IMR-90 (cell line): ENCODE measurements at regions not wholly inside any gene's neighbourhood (a gene's known extent, or its start where the extent isn't known, plus 50 kb on each side); places are given as distances from the start of the nearest gene placed in this dataset.

Experiments
- ATAC-seq: fragments of 200-7000 bp; cut with Tn5 transposase; 2 replicates; pipeline ENCODE4 v1.9.1; 2020; ENCODE audit warnings: low read depth, mild to moderate bottlenecking, moderate library complexity
- BruUV-seq: library from RNA; stranded (reverse); fragments of 400-500 nt; replicated peaks from 2 replicates; lab custom pipeline; 2021; lab: Mats Ljungman, UMichigan
- CTCF ChIA-PET: fragments of 300-600 bp; formaldehyde crosslinking; extraction: SDS; loops from one replicate; lab custom pipeline; 2021; ENCODE audit warnings: antibody characterized with exemption; lab: Yijun Ruan, JAX
- POLR2A ChIA-PET: fragments of 300-600 bp; sonication (Branson Sonifier 250); formaldehyde crosslinking; loops from one replicate; lab custom pipeline; 2022; ENCODE audit warnings: antibody characterized with exemption; ENCODE audit not compliant: unreplicated experiment; lab: Charles Lee
- DNase-seq: peaks from one replicate; pipeline ENCODE4 v3.0.0; 2013
- H2AFZ ChIP-seq: replicated peaks from 2 replicates; pipeline ENCODE3; 2013; ENCODE audit warnings: low read length, mild to moderate bottlenecking; ENCODE audit not compliant: poor library complexity
- H2AK5ac ChIP-seq: 2 replicates; pipeline ENCODE4 v1.6.1; 2013; ENCODE audit warnings: low read depth, low read length, inconsistent platforms
- H2AK9ac ChIP-seq: replicated peaks from 2 replicates; pipeline ENCODE3; 2013; ENCODE audit warnings: mild to moderate bottlenecking, low read depth, low read length, moderate library complexity; ENCODE audit not compliant: poor library complexity
- H2BK120ac ChIP-seq: 2 replicates; pipeline ENCODE4 v1.6.1; 2013; ENCODE audit warnings: low read depth, low read length, inconsistent platforms
- H2BK15ac ChIP-seq: 3 replicates; pipeline ENCODE4 v1.6.1; 2013; ENCODE audit warnings: low read depth, low read length, inconsistent platforms
- H2BK20ac ChIP-seq: 2 replicates; pipeline ENCODE4 v1.6.1; 2013; ENCODE audit warnings: low read depth, mild to moderate bottlenecking, inconsistent platforms, low read length, moderate library complexity
- H2BK5ac ChIP-seq: 2 replicates; pipeline ENCODE4 v1.6.1; 2013; ENCODE audit warnings: mild to moderate bottlenecking, low read depth, low read length, inconsistent platforms; ENCODE audit not compliant: poor library complexity, severe bottlenecking
- H3K14ac ChIP-seq: replicated peaks from 2 replicates; pipeline ENCODE4 v1.6.1; 2013; ENCODE audit warnings: low read depth, low read length, inconsistent platforms
- H3K18ac ChIP-seq: 2 replicates; pipeline ENCODE4 v1.6.1; 2013; ENCODE audit warnings: low read depth, low read length, control low read depth
- H3K23ac ChIP-seq: 2 replicates; pipeline ENCODE4 v1.6.1; 2013; ENCODE audit warnings: low read depth, low read length, inconsistent platforms
- H3K27ac ChIP-seq: 2 replicates; pipeline ENCODE4 v1.5.1; 2013; ENCODE audit warnings: mild to moderate bottlenecking, control low read depth, low read length; ENCODE audit not compliant: insufficient read depth
- H3K27me3 ChIP-seq: 2 replicates; pipeline ENCODE4 v1.6.1; 2013; ENCODE audit warnings: low read length; ENCODE audit not compliant: control insufficient read depth, insufficient read depth
- H3K36me3 ChIP-seq: 2 replicates; pipeline ENCODE4 v1.6.1; 2013; ENCODE audit warnings: low read length, mixed read lengths; ENCODE audit not compliant: control insufficient read depth, insufficient read depth
- H3K4ac ChIP-seq: 2 replicates; pipeline ENCODE4 v1.6.1; 2013; ENCODE audit warnings: low read depth, low read length, inconsistent platforms
- H3K4me1 ChIP-seq: 2 replicates; pipeline ENCODE4 v1.6.1; 2013; ENCODE audit warnings: low read length, mixed read lengths; ENCODE audit not compliant: control insufficient read depth, insufficient read depth
- H3K4me2 ChIP-seq: 2 replicates; pipeline ENCODE4 v1.6.1; 2013; ENCODE audit warnings: low read depth, mild to moderate bottlenecking, control low read depth, low read length, moderate library complexity
- H3K4me3 ChIP-seq: 2 replicates; pipeline ENCODE4 v1.5.1; 2013; ENCODE audit warnings: low read depth, mild to moderate bottlenecking, control low read depth, low read length, moderate library complexity; ENCODE audit not compliant: insufficient read depth
- H3K56ac ChIP-seq: 2 replicates; pipeline ENCODE4 v1.6.1; 2013; ENCODE audit warnings: low read length, inconsistent platforms; ENCODE audit not compliant: insufficient read depth; ENCODE audit errors: extremely low read depth
- H3K79me1 ChIP-seq, 2 experiments: 2 replicates each; pipeline ENCODE4 v1.6.1; 2013; ENCODE audit warnings: low read length in 2 of 2, inconsistent platforms in 1 of 2, low read depth in 1 of 2
- H3K9ac ChIP-seq: 2 replicates; pipeline ENCODE4 v1.6.1; 2013; ENCODE audit warnings: low read depth, low read length, control low read depth
- H3K9me1 ChIP-seq: 2 replicates; pipeline ENCODE4 v1.6.1; 2013; ENCODE audit warnings: low read length, inconsistent platforms; ENCODE audit not compliant: insufficient read depth
- H3K9me3 ChIP-seq: 2 replicates; pipeline ENCODE4 v1.6.1; 2013; ENCODE audit warnings: low read length; ENCODE audit not compliant: control insufficient read depth, insufficient read depth
- H4K20me1 ChIP-seq: 2 replicates; pipeline ENCODE4 v1.6.1; 2013; ENCODE audit warnings: low read length, inconsistent platforms; ENCODE audit not compliant: insufficient read depth
- H4K5ac ChIP-seq: 2 replicates; pipeline ENCODE4 v1.6.1; 2013; ENCODE audit warnings: mild to moderate bottlenecking, low read depth, low read length, control low read depth
- H4K8ac ChIP-seq, 2 experiments: 2 replicates each; pipeline ENCODE4 v1.6.1; 2013; ENCODE audit warnings: low read depth in 2 of 2, low read length in 2 of 2, control low read depth in 1 of 2, inconsistent platforms in 1 of 2
- H4K91ac ChIP-seq: 2 replicates; pipeline ENCODE4 v1.6.1; 2013; ENCODE audit warnings: low read depth, low read length, inconsistent platforms; ENCODE audit not compliant: insufficient read depth
- CHD1 ChIP-seq: IDR thresholded peaks from 2 replicates; pipeline ENCODE4 v1.6.1; 2012; ENCODE audit warnings: low read depth, low read length, improper control_type of control experiment
- CTCF ChIP-seq: conservative IDR thresholded peaks from 2 replicates; pipeline ENCODE4 v1.5.1; 2012; ENCODE audit warnings: mild to moderate bottlenecking, low read depth, low read length, improper control_type of control experiment
- ELK1 ChIP-seq: fragments of 150-350 bp; IDR thresholded peaks from 2 replicates; pipeline ENCODE4 v1.6.1; 2016; ENCODE audit warnings: low read depth, mild to moderate bottlenecking, low read length, moderate library complexity, borderline replicate concordance
- FOS ChIP-seq: fragments of 150-350 bp; IDR thresholded peaks from 2 replicates; pipeline ENCODE4 v1.6.1; 2016; ENCODE audit warnings: low read depth, low read length
- MAFK ChIP-seq: IDR thresholded peaks from 2 replicates; pipeline ENCODE4 v1.6.1; 2012; ENCODE audit warnings: low read depth, low read length, improper control_type of control experiment
- MAZ ChIP-seq: IDR thresholded peaks from 2 replicates; pipeline ENCODE4 v1.6.1; 2012; ENCODE audit warnings: low read depth, mild to moderate bottlenecking, low read length, improper control_type of control experiment, moderate library complexity, borderline replicate concordance
- NFE2L2 ChIP-seq: fragments of 150-350 bp; IDR thresholded peaks from 2 replicates; pipeline ENCODE4 v1.6.1; 2016; ENCODE audit warnings: low read depth, mild to moderate bottlenecking, low read length
- POLR2A ChIP-seq: IDR thresholded peaks from 2 replicates; pipeline ENCODE4 v1.6.1; 2012; ENCODE audit warnings: mild to moderate bottlenecking, low read depth, low read length
- RAD21 ChIP-seq: IDR thresholded peaks from 2 replicates; pipeline ENCODE4 v1.6.1; 2012; ENCODE audit warnings: low read length, improper control_type of control experiment
- RCOR1 ChIP-seq: IDR thresholded peaks from 2 replicates; pipeline ENCODE4 v1.6.1; 2012; ENCODE audit warnings: mild to moderate bottlenecking, low read length, improper control_type of control experiment; ENCODE audit not compliant: insufficient replicate concordance
- RFX5 ChIP-seq: IDR thresholded peaks from 2 replicates; pipeline ENCODE4 v1.8.0; 2012; ENCODE audit warnings: low read depth, mild to moderate bottlenecking, low read length, moderate library complexity
- SMC3 ChIP-seq: fragments of 150-350 bp; IDR thresholded peaks from 2 replicates; pipeline ENCODE4 v1.6.1; 2016; ENCODE audit warnings: low read depth, mild to moderate bottlenecking, antibody characterized with exemption, low read length, moderate library complexity
- USF2 ChIP-seq: fragments of 150-350 bp; IDR thresholded peaks from 2 replicates; pipeline ENCODE4 v1.6.1; 2017; ENCODE audit warnings: mild to moderate bottlenecking, antibody characterized with exemption, low read length, low read depth
- WGBS, 2 experiments: methylation state at CpG; one replicate each; pipeline versions ENCODE4 v1.1.5 to v1.1.7; 2013; ENCODE audit warnings: missing lambda C conversion rate in 2 of 2; ENCODE audit not compliant: insufficient read length in 1 of 2; ENCODE audit errors: extremely low coverage in 2 of 2; 5-methylcytosine and 5-hydroxymethylcytosine counted together
- dilution Hi-C: fragments of 300-500 bp; cut with HindIII; formaldehyde crosslinking; loops from one replicate; pipeline ENCODE4 v1.14.3; 2018; ENCODE audit warnings: low sequenced_read_pairs; ENCODE audit not compliant: unreplicated experiment
- in situ Hi-C: fragments of 300-500 bp; cut with MboI; formaldehyde crosslinking; loops from 3 replicates; pipeline ENCODE4 v1.14.3; 2019; ENCODE audit warnings: low sequenced_read_pairs, inconsistent platforms, mixed read lengths
- intact Hi-C: fragments of 100-400 bp; cut with micrococcal nuclease; formaldehyde crosslinking; loops from 2 replicates; pipeline ENCODE4 v1.10.0; 2022

GRCh38 chr10:7498111-7498510 is 87.3 kb upstream of the SFMBT2 start:
- Histone ChIP-seq H3K4me1 (no peaks in the 10 kb centered on the region), H3K27ac (no peak overlapping the region), H4K91ac (no peak overlapping the region), H3K4me3 (no peak overlapping the region), H2BK120ac (no peak overlapping the region), H3K56ac (no peak overlapping the region), H4K8ac (no peak overlapping the region), H2AK9ac (no peak overlapping the region), H3K4ac (no peak overlapping the region), H4K20me1 (no peaks in the 10 kb centered on the region), H2BK5ac (no peak overlapping the region), H2AK5ac (no peak overlapping the region), H2BK15ac (no peak overlapping the region), H3K23ac (no peak overlapping the region), H2AFZ (no peak overlapping the region), H3K9ac (no peak overlapping the region), H3K9me1 (no peaks in the 10 kb centered on the region), H3K36me3 (no peaks in the 10 kb centered on the region), H3K4me2 (no peak overlapping the region), H3K27me3 (no peaks in the 10 kb centered on the region), H3K18ac (no peak overlapping the region), H3K9me3 (no peaks in the 10 kb centered on the region), H3K79me1 (no peaks in the 10 kb centered on the region), H2BK20ac (no peak overlapping the region), H4K5ac (no peak overlapping the region), H3K14ac (no peak overlapping the region)
- in situ Hi-C loops, result no loop called here
- TF ChIP-seq USF2 (no peak), NFE2L2 (no peak), ELK1 (no peak), CHD1 (no peak), RAD21 (no peak), MAZ (no peak), MAFK (no peak), RFX5 (no peak), SMC3 (no peak), POLR2A (no peak), FOS (no peak), CTCF (no peak), RCOR1 (no peak)
- DNase-seq (no peak), ATAC-seq (no peak)
- BruUV-seq, result no TSS peak
- intact Hi-C loops, result no loop called here
- dilution Hi-C loops, result no loop called here
- 66% methylated on average over 3 of the region's 5 CpGs; no CpG with 5 or more reads in 1 of the 2 experiments for WGBS, 2 experiments
- ChIA-PET CTCF (no interaction called here), POLR2A (no interaction called here)
